ENCODE measurements at regions not wholly inside any gene's neighbourhood (a gene's known extent, or its start where the extent isn't known, plus 50 kb on each side); places are given as distances from the start of the nearest gene placed in this dataset.

DNA sequence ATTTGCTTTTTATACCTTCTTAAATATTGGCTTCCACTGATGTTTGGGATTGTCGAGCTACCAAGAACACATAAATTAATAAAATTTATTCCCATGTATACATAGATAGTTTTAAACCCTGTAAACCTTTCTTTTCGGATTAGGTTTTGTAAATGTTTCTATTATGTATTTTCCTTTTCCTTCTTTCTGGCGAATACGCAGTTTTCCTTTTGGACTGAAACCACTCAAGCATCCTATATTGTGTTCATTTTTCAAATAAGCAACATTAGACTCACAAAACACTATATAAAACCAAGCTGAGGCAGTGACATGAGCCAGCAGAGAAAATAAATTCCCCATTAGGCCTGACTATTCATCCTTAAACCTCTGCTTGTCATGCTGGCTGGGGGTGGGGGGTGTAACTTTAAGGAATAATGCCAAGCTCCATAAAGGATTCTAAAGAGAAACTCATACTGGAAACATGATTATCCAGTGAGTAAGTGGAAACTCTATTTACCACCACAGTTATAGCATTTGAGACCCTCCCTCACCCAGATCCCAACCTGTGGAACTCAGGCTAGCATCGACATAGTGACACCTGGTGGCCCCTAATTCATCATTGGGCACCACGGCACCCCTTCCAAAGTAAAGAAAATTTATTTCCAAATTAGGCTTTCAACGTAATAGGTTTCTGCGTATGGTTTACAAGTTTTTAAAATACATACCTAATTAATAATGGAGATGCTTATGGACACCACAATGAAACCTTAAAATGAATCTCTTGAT lies 86.5 kb upstream of the CELF2 start:
- DNase-seq = no peak

- no peak for DNase-seq
These were observed 82.6 kb upstream of the CELF2 start for GRCh38 chr10:10935032-10935431.

DNA sequence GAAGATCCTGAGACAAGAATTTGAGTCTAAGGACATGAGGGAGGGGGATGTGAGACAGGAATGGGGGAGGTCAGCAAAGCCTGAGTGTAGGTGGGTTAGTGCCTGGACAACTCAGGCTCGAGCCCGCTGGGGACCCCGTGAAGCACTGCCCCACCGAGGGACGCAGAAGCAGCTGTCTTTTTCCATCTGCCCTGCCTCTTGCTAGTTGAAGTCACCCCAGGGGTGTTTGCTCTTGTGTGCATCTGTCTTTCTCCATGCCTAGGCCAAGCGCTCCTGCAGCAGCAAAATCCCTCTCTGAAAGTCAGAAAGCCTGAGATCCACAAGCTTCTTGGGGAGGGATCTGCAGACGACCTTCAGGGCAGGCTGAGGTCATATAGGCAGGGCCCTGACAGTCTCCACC lies 79.0 kb upstream of the CELF2 start:
- no peak for DNase-seq

- DNase-seq = no peak
These were observed 76.4 kb upstream of the CELF2 start for GRCh38 chr10:10941127-10941730.

DNA sequence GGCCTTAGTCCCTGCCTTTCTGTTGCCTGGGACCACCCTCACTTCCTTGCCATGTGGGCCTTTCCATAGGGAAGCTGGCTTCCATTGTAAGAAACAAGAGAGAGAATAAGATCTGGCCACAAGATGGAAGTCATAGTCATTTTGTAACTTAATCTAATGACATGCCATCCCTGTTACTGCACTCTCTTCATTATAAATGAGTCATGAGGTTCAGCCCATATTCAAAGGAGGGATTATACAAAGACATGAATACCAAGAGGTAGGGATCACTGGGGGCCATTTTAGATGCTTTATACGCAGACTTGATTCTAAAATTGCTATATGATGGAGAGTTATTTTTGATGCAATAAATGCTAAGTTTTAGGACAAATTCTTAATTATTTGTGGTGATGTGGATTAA lies 75.2 kb upstream of the CELF2 start:
- DNase-seq = no peak

- DNase-seq = no peak
These were observed 71.6 kb upstream of the CELF2 start for GRCh38 chr10:10946081-10946480.

DNA sequence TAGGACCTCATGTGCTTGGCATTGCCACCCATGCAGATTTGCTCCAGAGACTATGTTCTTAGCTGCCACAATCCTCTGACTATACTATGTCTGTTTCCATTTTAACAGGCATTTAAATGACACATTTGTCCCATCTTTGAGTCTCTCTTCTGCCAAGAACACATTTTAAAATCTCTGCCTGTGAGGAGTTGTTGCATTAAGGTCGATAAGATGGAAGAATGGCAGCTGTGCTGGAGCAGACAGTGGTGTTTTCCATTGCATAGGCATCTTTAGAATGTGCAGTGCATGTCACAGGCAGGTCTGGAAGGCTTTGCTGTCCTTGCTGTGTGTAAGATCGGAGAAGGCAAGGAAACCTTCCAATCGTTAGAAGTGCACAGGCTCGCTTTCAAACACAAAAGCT lies 70.9 kb upstream of the CELF2 start:
- no peak for DNase-seq

- DNase-seq = no peak
These were observed 66.0 kb upstream of the CELF2 start for GRCh38 chr10:10951675-10952074.

DNA sequence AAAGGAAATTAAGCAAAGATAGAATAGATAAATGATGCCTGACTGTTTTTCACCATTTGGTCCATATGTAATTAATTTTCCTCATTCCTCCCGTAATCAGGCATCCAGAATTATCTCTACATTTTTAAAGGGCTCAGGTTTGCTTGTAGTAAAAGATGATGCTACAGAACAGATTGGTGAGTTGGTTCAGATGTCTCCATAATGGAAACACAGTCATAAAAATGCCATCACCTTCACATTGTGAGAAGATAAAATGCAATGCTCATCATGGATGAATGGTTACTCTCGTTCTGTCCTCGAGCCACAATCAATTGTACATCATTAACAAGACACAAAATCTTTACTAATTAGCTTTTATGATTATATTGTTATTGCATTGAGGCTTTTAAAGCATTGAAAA lies 64.9 kb upstream of the CELF2 start:
- no peak for DNase-seq

GRCh38 chr10:10956681-10957542 lies 60.8 kb upstream of the CELF2 start:
- no peak for DNase-seq

DNA sequence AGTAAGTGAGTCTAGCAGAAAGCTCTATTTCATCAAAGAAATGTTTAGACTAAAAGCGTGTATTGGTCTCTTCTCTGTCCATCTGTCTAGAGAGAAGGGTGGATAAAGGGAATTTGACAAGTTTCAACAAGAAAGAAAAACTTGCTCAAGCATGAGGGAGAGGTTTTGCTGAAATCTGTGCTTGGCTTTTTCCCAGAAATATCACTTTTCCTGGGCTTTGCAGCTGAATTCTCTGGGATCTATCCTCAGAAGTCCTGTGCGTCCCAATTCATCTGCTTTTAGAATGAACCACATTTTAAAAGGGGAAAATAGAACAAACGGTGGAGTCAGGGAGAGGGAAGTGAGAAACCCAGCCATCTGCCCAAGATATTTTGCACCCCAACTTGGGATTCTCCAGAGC lies 59.6 kb upstream of the CELF2 start:
- DNase-seq = no peak

DNA sequence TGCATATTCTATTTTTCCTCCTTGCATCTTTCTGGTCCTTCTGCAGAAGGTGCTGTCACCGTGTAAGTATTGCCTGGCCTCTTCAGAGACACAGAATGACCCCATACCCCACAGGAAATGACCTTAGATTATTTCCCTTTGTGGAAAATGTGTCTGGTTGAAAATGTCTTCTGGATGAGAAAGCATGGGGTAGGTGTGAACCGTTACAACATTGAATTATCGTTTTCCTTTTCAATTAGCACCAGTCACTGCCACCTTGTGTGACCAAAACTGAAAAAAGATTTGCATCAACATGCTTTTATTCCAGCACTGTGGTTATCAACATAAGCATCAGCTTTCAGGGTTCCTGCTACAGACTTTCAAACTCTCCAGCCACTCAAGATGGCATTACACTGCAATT lies 58.0 kb upstream of the CELF2 start:
- DNase-seq = no peak

DNA sequence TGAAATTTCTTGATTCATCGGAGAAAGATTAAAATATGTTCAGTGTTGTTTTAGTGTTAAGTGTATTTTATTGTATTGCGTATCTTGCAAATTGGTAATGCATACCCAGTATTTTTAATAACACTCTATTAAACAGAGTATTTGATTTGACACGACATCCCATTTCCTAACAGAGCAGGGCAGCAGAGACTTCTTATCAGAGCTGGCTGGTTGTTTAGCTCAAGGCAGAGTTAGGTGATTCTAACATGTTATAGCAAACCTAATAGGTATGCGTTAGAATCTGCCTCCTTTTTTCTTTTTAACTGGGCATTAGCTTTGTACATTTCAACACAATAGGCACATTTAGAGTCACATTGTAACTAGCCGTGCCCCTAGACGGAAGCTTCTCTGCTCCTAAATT lies 57.1 kb upstream of the CELF2 start:
- DNase-seq = no peak

GRCh38 chr10:10961072-10961471 lies 56.6 kb upstream of the CELF2 start:
- DNase-seq = no peak

DNA sequence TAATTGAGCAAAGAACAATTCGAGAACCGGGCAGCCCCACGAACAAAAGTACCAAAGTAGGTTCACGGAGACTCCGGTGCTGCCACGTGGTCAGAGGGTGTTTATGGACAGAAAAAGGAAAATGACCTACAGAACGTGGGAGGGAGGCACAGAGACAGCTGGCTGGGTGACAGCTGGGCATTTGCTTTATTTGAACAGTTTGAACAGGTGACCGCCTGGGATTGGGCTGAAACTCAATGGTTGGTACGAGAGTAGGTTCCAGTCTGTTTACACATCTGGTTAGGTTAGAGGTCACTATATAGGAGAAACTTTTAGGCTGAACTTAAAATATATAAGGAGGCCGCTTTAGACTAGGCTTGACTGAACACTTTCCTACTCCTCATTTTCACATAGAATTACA lies 50.6 kb upstream of the CELF2 start:
- DNase-seq = no peak

GRCh38 chr10:10967581-10968256 lies 50.0 kb upstream of the CELF2 start:
- no peak for DNase-seq

Data from CD4-positive, alpha-beta T cell treated with Interleukin-15 for 1 hour (primary cell).